ENCODE measurements at regions not wholly inside any gene's neighbourhood (a gene's known extent, or its start where the extent isn't known, plus 50 kb on each side); places are given as distances from the start of the nearest gene placed in this dataset.

DNA sequence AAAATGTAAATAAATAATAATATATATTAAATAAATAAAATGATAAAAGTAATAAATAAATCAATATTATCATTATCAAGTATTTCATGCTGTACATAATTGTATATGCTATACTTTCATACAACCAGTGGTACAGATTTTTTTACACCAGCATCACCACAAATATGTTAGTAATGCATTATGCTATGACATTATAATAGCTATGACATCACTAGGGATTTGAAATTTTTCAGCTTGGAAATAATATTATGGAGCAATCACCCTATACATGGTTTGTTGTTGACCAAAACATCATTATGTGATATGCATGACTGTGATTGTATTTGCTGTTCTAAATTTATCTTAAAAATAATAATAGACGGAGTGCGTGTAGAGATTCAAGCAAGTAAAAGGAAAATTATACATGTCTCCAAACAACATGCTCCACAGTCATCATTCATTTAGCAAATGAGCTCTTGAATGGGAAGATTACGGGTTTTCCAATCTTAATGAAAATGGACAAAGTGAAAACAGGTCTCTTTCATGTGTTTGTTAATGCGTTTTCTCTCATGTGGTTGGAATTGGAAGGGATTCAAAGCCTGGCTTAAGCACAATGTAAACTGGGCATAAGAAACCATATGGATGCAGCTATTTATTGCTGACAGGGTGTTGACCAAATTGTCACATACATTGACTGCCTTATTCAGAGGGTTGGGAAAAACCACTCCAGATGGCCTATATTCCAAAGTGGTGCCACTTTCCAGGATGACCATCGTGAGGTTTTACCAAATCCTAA lies 643.0 kb upstream of the RGMB start:
- Histone ChIP-seq H4K8ac (ENCODE audit: extremely low read depth, insufficient read depth, low read length) (no peak overlapping the region), H3K27me3 (replicated peaks in 1 of 4; ENCODE audit: control insufficient read depth in 3 of 4, extremely low read depth in 1 of 4, insufficient read depth in 3 of 4, low read length in 3 of 4) (no peaks in the 10 kb centered on the region), H2BK5ac (ENCODE audit: low read depth, low read length) (no peak overlapping the region), H3K27ac (ENCODE audit: low read depth, low read length) (no peak overlapping the region), H3K9me3 (ENCODE audit: insufficient read depth in 2 of 2, low read depth in 1 of 2, low read length in 1 of 2) (no peaks in the 10 kb centered on the region), H3K9ac (replicated peaks in 1 of 4; ENCODE audit: extremely low read depth in 1 of 4, low read depth in 3 of 4, low read length in 3 of 4) (no peak overlapping the region), H3K23me2 (ENCODE audit: low read depth, low read length) (no peaks in the 10 kb centered on the region), H2BK20ac (ENCODE audit: low read length) (no peak overlapping the region), H3K4ac (replicated peaks; ENCODE audit: insufficient read length, low read depth, low read length) (no peak overlapping the region), H3K36me3 (ENCODE audit: control insufficient read depth in 2 of 4, insufficient read depth in 4 of 4, low read length in 3 of 4) (no peaks in the 10 kb centered on the region), H4K20me1 (replicated peaks in 1 of 2; ENCODE audit: control insufficient read depth in 1 of 2, insufficient read depth in 2 of 2, low read length in 2 of 2) (no peaks in the 10 kb centered on the region), H2BK12ac (ENCODE audit: low read depth, low read length) (no peak overlapping the region), H3K18ac (ENCODE audit: extremely low read depth, low read length) (no peak overlapping the region), H2BK120ac (replicated peaks; ENCODE audit: low read depth, low read length) (no peak overlapping the region), H3K56ac (replicated peaks; ENCODE audit: insufficient read length, low read depth, low read length) (no peak overlapping the region), H3K4me2 (ENCODE audit: insufficient read depth in 1 of 2, low read depth in 2 of 2, low read length in 2 of 2) (no peak overlapping the region), H3K79me1 (ENCODE audit: low read depth, low read length) (no peaks in the 10 kb centered on the region), H2AFZ (ENCODE audit: low read length) (no peak overlapping the region), H3K79me2 (ENCODE audit: control insufficient read depth in 1 of 2, insufficient read depth in 2 of 2, low read length in 2 of 2) (no peaks in the 10 kb centered on the region), H3K4me1 (replicated peaks in 1 of 4; ENCODE audit: control insufficient read depth in 3 of 4, insufficient read depth in 4 of 4, low read length in 3 of 4) (no peaks in the 10 kb centered on the region), H3K4me3 (ENCODE audit: extremely low read depth in 1 of 4, insufficient read depth in 2 of 4, low read depth in 3 of 4, low read length in 4 of 4) (no peak overlapping the region), H3K14ac (ENCODE audit: insufficient read length) (no peak overlapping the region), H4K5ac (ENCODE audit: insufficient read length, low read depth, low read length) (no peak overlapping the region), H4K91ac (replicated peaks; ENCODE audit: insufficient read length, low read length) (no peak overlapping the region), H2AK5ac (ENCODE audit: low read depth, low read length) (no peak overlapping the region), H3K23ac (ENCODE audit: insufficient read length) (no peak overlapping the region), H2BK15ac (ENCODE audit: low read length) (no peak overlapping the region)
- ChIA-PET CTCF (ENCODE audit: partially characterized antibody) (interaction anchor here (0.6 kb wide), 1 partner anchor 623 kb away, joined by 4 read pairs; no protein-coding TSS in a partner anchor), POLR2A (ENCODE audit: partially characterized antibody) (no interaction called here)
- no peak for FAIRE-seq
- DNase-seq (ENCODE audit: low read depth in 1 of 2, low spot score in 2 of 2) = no peak
- WGBS, 2 experiments (ENCODE audit: extremely low coverage in 1 of 2, insufficient coverage in 1 of 2, insufficient read length in 1 of 2, insufficient replicate concordance in 2 of 2, low coverage in 1 of 2, low lambda C conversion rate in 2 of 2, missing lambda C conversion rate in 1 of 2) = 96% methylated on average over 5 of the region's 5 CpGs; no CpG with 5 or more reads in 1 of the 2 experiments
- TF ChIP-seq HDAC6 (IDR thresholded peaks at IDR 0.05; ENCODE audit: low read depth, low read length) (no peak), ATF3 (IDR thresholded peaks at IDR 0.05; ENCODE audit: insufficient read depth, low read depth, low read length) (no peak), KDM4A (IDR thresholded peaks at IDR 0.05; ENCODE audit: low read depth, low read length, severe bottlenecking) (no peak), POU5F1 (IDR thresholded peaks at IDR 0.05; ENCODE audit: low read depth, low read length) (no peak), CHD2 (IDR thresholded peaks at IDR 0.05; ENCODE audit: low read length) (no peak), CREB1 (IDR thresholded peaks at IDR 0.05) (no peak), BRCA1 (IDR thresholded peaks at IDR 0.05; ENCODE audit: low read depth, low read length) (no peak), JUN (IDR thresholded peaks at IDR 0.05; ENCODE audit: low read depth, low read length) (no peak), TAF7 (optimal IDR thresholded peaks at IDR 0.05; ENCODE audit: borderline replicate concordance, low read depth, low read length) (no peak), EGR1 (IDR thresholded peaks at IDR 0.05; ENCODE audit: borderline replicate concordance, low read depth, low read length) (no peak), ASH2L (IDR thresholded peaks at IDR 0.05; ENCODE audit: low read length) (no peak), SP2 (IDR thresholded peaks at IDR 0.05; ENCODE audit: low read length) (no peak), SIRT6 (IDR thresholded peaks at IDR 0.05; ENCODE audit: low read length) (no peak), ZNF274 (IDR thresholded peaks at IDR 0.05; ENCODE audit: borderline replicate concordance, extremely low read depth, low read length) (no peak), SP4 (IDR thresholded peaks at IDR 0.05; ENCODE audit: low read length) (no peak)

Data from H1 (cell line).